Activated T-helper 1 cell treated with anti-CD3 and anti-CD28 coated beads, Interleukin-2, amount 50 U/mL, for 16 hours (primary cell): ENCODE measurements at regions not wholly inside any gene's neighbourhood (a gene's known extent, or its start where the extent isn't known, plus 50 kb on each side); places are given as distances from the start of the nearest gene placed in this dataset.
"Not testable (repeated sequence)": the region's sequence is repeated elsewhere in the genome, so short reads cannot be mapped to it uniquely, and the experiment has no call there.

Source experiments
- DNase-seq, 2 donors: peaks; one replicate each; pipeline ENCODE4 v3.0.0-alpha.2; 2020; ENCODE audit warnings: low read depth in 1 of 2, low spot score in 1 of 2

GRCh38 chr19:37303591-37304171 is 67.2 kb upstream of the ZNF527 start:
- no peak for DNase-seq

GRCh38 chr19:37304190-37304883 is 66.6 kb upstream of the ZNF527 start:
- no peak for DNase-seq

- no peak for DNase-seq
Observed at GRCh38 chr19:37304884-37305255, 66.0 kb upstream of the ZNF527 start.

- no peak for DNase-seq
Observed at GRCh38 chr19:37306383-37306963, 64.4 kb upstream of the ZNF527 start.

- no peak for DNase-seq
Observed at GRCh38 chr19:37309834-37310575, 60.9 kb upstream of the ZNF527 start.

GRCh38 chr19:37312531-37313334 is 58.2 kb upstream of the ZNF527 start:
- peak in 1 of 2 donors; percentile 19 for DNase-seq

GRCh38 chr19:37313335-37313627 is 57.6 kb upstream of the ZNF527 start:
- no peak for DNase-seq

GRCh38 chr19:37317403-37318209 is 53.3 kb upstream of the ZNF527 start:
- peak; percentile 83 to 91 for DNase-seq

GRCh38 chr19:37320988-37321387 is 49.9 kb upstream of the ZNF527 start:
- DNase-seq, result not testable (repeated sequence)
